Spleen (tissue), 7 donors: ENCODE measurements at regions not wholly inside any gene's neighbourhood (a gene's known extent, or its start where the extent isn't known, plus 50 kb on each side); places are given as distances from the start of the nearest gene placed in this dataset.

ENCODE experiments used
- POLR2A ChIP-seq, 3 donors: fragments of 450-650 bp; IDR thresholded peaks; one replicate each; pipeline ENCODE4 v1.5.1; 2017; ENCODE audit warnings: antibody characterized with exemption in 3 of 3, mild to moderate bottlenecking in 1 of 3
- POLR2AphosphoS5 ChIP-seq, 3 donors: sonication (generic); formaldehyde crosslinking; IDR thresholded peaks; one replicate each; pipeline ENCODE4 v1.5.1; 2017; ENCODE audit warnings: antibody characterized with exemption in 3 of 3
- TF ChIP-seq, protein P1 (sequence below), 11 experiments: fragments of 200-600 bp in 7 of 11; fragments of 450-650 bp in 4 of 11; sonication (generic) in 4 of 11; IDR thresholded peaks in 8 of 11; conservative IDR thresholded peaks in 3 of 11; 1 replicate in 7 of 11; 2 replicates in 4 of 11; pipeline versions ENCODE4 v1.4.0 to v1.8.0; 2016 to 2021; ENCODE audit warnings: antibody characterized with exemption in 11 of 11, inconsistent platforms in 4 of 11, mild to moderate bottlenecking in 1 of 11
- donor health status: DM: no; HTN: no; CAD: no; lungs with moderate emphysema.
- donor health status: DM: no; HTN: no; CAD: no.
- donor health status: DM: no; HTN: no; CAD: no.

DNA sequence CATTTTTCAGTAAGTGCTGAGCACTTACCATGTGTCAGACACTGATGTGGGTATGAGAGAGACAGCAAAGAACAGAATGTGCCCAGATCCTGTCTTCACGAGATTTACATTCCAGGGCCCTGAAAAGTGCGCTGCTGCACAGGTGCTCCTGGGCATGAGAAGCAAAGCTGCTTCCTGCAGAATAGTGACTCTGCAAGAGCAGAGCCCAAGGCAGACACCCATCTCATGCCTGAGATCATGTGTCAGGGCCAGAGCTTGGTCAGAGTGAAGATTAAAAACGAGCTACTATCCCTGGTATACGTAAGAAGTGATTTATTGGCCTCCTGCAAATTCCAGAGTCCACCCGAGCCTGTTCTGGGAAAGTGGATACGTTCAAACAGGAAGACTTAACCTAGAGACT, 824.4 kb downstream of the GRID1 start:
- TF ChIP-seq, protein P1, sequence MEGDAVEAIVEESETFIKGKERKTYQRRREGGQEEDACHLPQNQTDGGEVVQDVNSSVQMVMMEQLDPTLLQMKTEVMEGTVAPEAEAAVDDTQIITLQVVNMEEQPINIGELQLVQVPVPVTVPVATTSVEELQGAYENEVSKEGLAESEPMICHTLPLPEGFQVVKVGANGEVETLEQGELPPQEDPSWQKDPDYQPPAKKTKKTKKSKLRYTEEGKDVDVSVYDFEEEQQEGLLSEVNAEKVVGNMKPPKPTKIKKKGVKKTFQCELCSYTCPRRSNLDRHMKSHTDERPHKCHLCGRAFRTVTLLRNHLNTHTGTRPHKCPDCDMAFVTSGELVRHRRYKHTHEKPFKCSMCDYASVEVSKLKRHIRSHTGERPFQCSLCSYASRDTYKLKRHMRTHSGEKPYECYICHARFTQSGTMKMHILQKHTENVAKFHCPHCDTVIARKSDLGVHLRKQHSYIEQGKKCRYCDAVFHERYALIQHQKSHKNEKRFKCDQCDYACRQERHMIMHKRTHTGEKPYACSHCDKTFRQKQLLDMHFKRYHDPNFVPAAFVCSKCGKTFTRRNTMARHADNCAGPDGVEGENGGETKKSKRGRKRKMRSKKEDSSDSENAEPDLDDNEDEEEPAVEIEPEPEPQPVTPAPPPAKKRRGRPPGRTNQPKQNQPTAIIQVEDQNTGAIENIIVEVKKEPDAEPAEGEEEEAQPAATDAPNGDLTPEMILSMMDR (IDR thresholded peaks at IDR 0.05 in 8 of 11, conservative IDR thresholded peaks at IDR 0.05 in 3 of 11), result no peak
- TF ChIP-seq POLR2A (IDR thresholded peaks at IDR 0.05) (no peak), POLR2AphosphoS5 (IDR thresholded peaks at IDR 0.05) (no peak)
